GM23248 (cell line): ENCODE measurements at regions not wholly inside any gene's neighbourhood (a gene's known extent, or its start where the extent isn't known, plus 50 kb on each side); places are given as distances from the start of the nearest gene placed in this dataset.

ENCODE experiments used
- EZH2 ChIP-seq: fragments of 200-600 bp; sonication (generic); IDR thresholded peaks from 2 replicates; pipeline ENCODE4 v1.6.1; 2018; ENCODE audit warnings: antibody characterized with exemption, mild to moderate bottlenecking; ENCODE audit not compliant: insufficient read depth, poor library complexity, severe bottlenecking
- EZH2phosphoT487 ChIP-seq: fragments of 200-600 bp; sonication (generic); IDR thresholded peaks from 2 replicates; pipeline ENCODE4 v1.6.1; 2018; ENCODE audit warnings: antibody characterized with exemption, moderate library complexity, mild to moderate bottlenecking, low read depth; ENCODE audit not compliant: insufficient read depth

- no peak for TF ChIP-seq EZH2phosphoT487
- no peak for TF ChIP-seq EZH2
Observed at GRCh38 chr6:23879816-23880215, 246.2 kb upstream of the NRSN1 start.
